ENCODE measurements at regions not wholly inside any gene's neighbourhood (a gene's known extent, or its start where the extent isn't known, plus 50 kb on each side); places are given as distances from the start of the nearest gene placed in this dataset.

DNA sequence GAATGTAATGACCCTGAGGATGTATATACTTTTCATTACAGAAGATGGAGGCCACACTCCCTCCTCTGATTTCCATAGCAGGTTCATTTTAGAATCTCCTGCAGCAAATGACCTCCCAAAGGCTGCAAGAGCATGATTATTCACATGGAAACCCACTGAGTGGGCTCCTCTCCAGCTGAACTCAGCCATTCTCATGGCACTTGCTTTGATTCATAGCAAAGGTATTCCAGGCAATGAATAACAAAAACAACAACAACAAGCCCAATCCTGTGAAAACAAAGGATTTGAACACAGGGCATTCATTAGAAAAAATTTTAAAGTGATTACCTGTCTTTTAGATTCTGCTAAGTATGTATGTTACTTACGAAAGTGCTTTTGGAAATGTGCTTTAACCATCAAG is 894.0 kb upstream of the FRG1 start:
- Histone ChIP-seq H3K4me3 (ENCODE audit: low read depth in 1 of 2, low read length in 2 of 2) (no peak overlapping the region), H3K4me1 (ENCODE audit: control insufficient read depth in 2 of 2, insufficient read depth in 2 of 2, low read length in 1 of 2) (no peaks in the 10 kb centered on the region), H3K9me3 (ENCODE audit: control insufficient read depth in 2 of 2, insufficient read depth in 1 of 2, low read depth in 1 of 2, low read length in 1 of 2) (no peaks in the 10 kb centered on the region), H3K27ac (ENCODE audit: low read depth in 2 of 2, low read length in 1 of 2) (no peak overlapping the region), H3K36me3 (ENCODE audit: control insufficient read depth in 2 of 2, insufficient read depth in 2 of 2, low read length in 1 of 2) (no peaks in the 10 kb centered on the region), H3K27me3 (ENCODE audit: control insufficient read depth in 1 of 2, insufficient read depth in 2 of 2, low read length in 2 of 2) (no peaks in the 10 kb centered on the region)
- 75 to 79% methylated on average over 1 of the region's 1 CpG for WGBS, 2 donors

GRCh38 chr4:189048119-189048518 is 892.6 kb upstream of the FRG1 start:
- H3K4me3 ChIP-seq (ENCODE audit: low read depth in 1 of 2, low read length in 2 of 2) = no peak overlapping the region
- no peaks in the 10 kb centered on the region for H3K36me3 ChIP-seq (ENCODE audit: control insufficient read depth in 2 of 2, insufficient read depth in 2 of 2, low read length in 1 of 2)
- 91 to 94% methylated on average over 1 of the region's 1 CpG for WGBS, 2 donors
- no peaks in the 10 kb centered on the region for H3K4me1 ChIP-seq (ENCODE audit: control insufficient read depth in 2 of 2, insufficient read depth in 2 of 2, low read length in 1 of 2)
- H3K27me3 ChIP-seq (ENCODE audit: control insufficient read depth in 1 of 2, insufficient read depth in 2 of 2, low read length in 2 of 2) = no peaks in the 10 kb centered on the region
- H3K9me3 ChIP-seq (ENCODE audit: control insufficient read depth in 2 of 2, insufficient read depth in 1 of 2, low read depth in 1 of 2, low read length in 1 of 2) = no peaks in the 10 kb centered on the region
- no peak overlapping the region for H3K27ac ChIP-seq (ENCODE audit: low read depth in 2 of 2, low read length in 1 of 2)

GRCh38 chr4:189049682-189050081 is 891.0 kb upstream of the FRG1 start:
- Histone ChIP-seq H3K27ac (ENCODE audit: low read depth in 2 of 2, low read length in 1 of 2) (no peak overlapping the region), H3K27me3 (ENCODE audit: control insufficient read depth in 1 of 2, insufficient read depth in 2 of 2, low read length in 2 of 2) (no peaks in the 10 kb centered on the region), H3K36me3 (ENCODE audit: control insufficient read depth in 2 of 2, insufficient read depth in 2 of 2, low read length in 1 of 2) (no peaks in the 10 kb centered on the region), H3K9me3 (ENCODE audit: control insufficient read depth in 2 of 2, insufficient read depth in 1 of 2, low read depth in 1 of 2, low read length in 1 of 2) (no peaks in the 10 kb centered on the region), H3K4me1 (ENCODE audit: control insufficient read depth in 2 of 2, insufficient read depth in 2 of 2, low read length in 1 of 2) (no peaks in the 10 kb centered on the region), H3K4me3 (ENCODE audit: low read depth in 1 of 2, low read length in 2 of 2) (no peak overlapping the region)
- WGBS, 2 donors = 70 to 84% methylated on average over 8 of the region's 8 CpGs

DNA sequence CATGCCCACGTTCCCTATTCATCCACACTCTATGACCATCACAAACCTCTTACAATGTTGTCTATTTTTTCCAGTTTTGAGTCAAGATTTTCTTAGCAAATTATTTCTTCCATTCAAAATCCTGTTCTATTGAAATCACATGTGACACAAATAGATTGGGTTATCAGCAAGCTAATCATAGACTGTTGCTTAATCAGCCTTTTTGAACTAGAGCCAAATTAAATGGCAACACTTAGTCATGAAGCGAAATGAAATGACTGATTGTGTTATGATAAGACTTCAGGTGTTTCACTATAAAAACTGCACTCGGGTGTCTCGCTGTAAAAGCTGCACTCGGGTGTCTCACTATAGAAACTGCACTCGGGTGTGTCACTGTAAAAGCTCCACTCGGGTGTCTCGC is 890.0 kb upstream of the FRG1 start:
- H3K36me3 ChIP-seq (ENCODE audit: control insufficient read depth in 2 of 2, insufficient read depth in 2 of 2, low read length in 1 of 2) = no peaks in the 10 kb centered on the region
- H3K4me1 ChIP-seq (ENCODE audit: control insufficient read depth in 2 of 2, insufficient read depth in 2 of 2, low read length in 1 of 2) = no peaks in the 10 kb centered on the region
- H3K27me3 ChIP-seq (ENCODE audit: control insufficient read depth in 1 of 2, insufficient read depth in 2 of 2, low read length in 2 of 2) = no peaks in the 10 kb centered on the region
- no peaks in the 10 kb centered on the region for H3K9me3 ChIP-seq (ENCODE audit: control insufficient read depth in 2 of 2, insufficient read depth in 1 of 2, low read depth in 1 of 2, low read length in 1 of 2)
- 44 to 46% methylated on average over 8 of the region's 8 CpGs for WGBS, 2 donors
- no peak overlapping the region for H3K27ac ChIP-seq (ENCODE audit: low read depth in 2 of 2, low read length in 1 of 2)
- H3K4me3 ChIP-seq (ENCODE audit: low read depth in 1 of 2, low read length in 2 of 2) = peak overlapping the region in 1 of 2 donors; percentile 28

- H3K27ac ChIP-seq (ENCODE audit: low read depth in 2 of 2, low read length in 1 of 2) = no peak overlapping the region
- H3K27me3 ChIP-seq (ENCODE audit: control insufficient read depth in 1 of 2, insufficient read depth in 2 of 2, low read length in 2 of 2) = no peaks in the 10 kb centered on the region
- WGBS, 2 donors = 77 to 82% methylated on average over 7 of the region's 7 CpGs
- H3K4me1 ChIP-seq (ENCODE audit: control insufficient read depth in 2 of 2, insufficient read depth in 2 of 2, low read length in 1 of 2) = no peaks in the 10 kb centered on the region
- no peak overlapping the region for H3K4me3 ChIP-seq (ENCODE audit: low read depth in 1 of 2, low read length in 2 of 2)
- no peaks in the 10 kb centered on the region for H3K36me3 ChIP-seq (ENCODE audit: control insufficient read depth in 2 of 2, insufficient read depth in 2 of 2, low read length in 1 of 2)
- H3K9me3 ChIP-seq (ENCODE audit: control insufficient read depth in 2 of 2, insufficient read depth in 1 of 2, low read depth in 1 of 2, low read length in 1 of 2) = no peaks in the 10 kb centered on the region
Measured at GRCh38 chr4:189053621-189054020, 887.1 kb upstream of the FRG1 start.

DNA sequence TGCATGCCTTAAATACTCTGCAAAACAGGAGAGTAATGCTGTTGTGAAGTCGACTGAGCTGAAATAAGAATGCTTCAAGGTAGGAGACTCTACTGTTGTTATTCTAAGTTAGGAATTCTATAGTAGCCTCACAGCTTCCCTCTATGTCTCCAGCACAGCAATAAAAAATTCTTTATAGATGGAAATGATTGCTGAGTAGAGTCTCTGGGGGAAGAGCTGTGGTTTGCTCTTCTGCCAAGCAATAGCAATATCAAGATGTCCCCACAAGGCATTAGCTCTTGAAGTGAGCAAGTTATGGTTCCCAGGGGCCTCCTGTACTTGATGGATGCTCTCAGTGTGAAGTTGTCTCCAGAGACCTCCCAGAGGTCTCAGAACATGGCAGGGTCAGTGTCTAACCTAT is 880.6 kb upstream of the FRG1 start:
- H3K27ac ChIP-seq (ENCODE audit: low read depth in 2 of 2, low read length in 1 of 2) = no peak overlapping the region
- no peak overlapping the region for H3K4me3 ChIP-seq (ENCODE audit: low read depth in 1 of 2, low read length in 2 of 2)
- H3K4me1 ChIP-seq (ENCODE audit: control insufficient read depth in 2 of 2, insufficient read depth in 2 of 2, low read length in 1 of 2) = no peaks in the 10 kb centered on the region
- 47 to 75% methylated on average over 1 of the region's 1 CpG for WGBS, 2 donors
- H3K27me3 ChIP-seq (ENCODE audit: control insufficient read depth in 1 of 2, insufficient read depth in 2 of 2, low read length in 2 of 2) = no peaks in the 10 kb centered on the region
- H3K9me3 ChIP-seq (ENCODE audit: control insufficient read depth in 2 of 2, insufficient read depth in 1 of 2, low read depth in 1 of 2, low read length in 1 of 2) = peaks cover 0 to 3% of the 10 kb centered on the region in 2 donors
- H3K36me3 ChIP-seq (ENCODE audit: control insufficient read depth in 2 of 2, insufficient read depth in 2 of 2, low read length in 1 of 2) = no peaks in the 10 kb centered on the region

GRCh38 chr4:189062047-189062820 is 878.4 kb upstream of the FRG1 start:
- WGBS, 2 donors = 65 to 80% methylated on average over 2 of the region's 2 CpGs
- Histone ChIP-seq H3K9me3 (ENCODE audit: control insufficient read depth in 2 of 2, insufficient read depth in 1 of 2, low read depth in 1 of 2, low read length in 1 of 2) (peaks cover 0 to 3% of the 10 kb centered on the region in 2 donors), H3K36me3 (ENCODE audit: control insufficient read depth in 2 of 2, insufficient read depth in 2 of 2, low read length in 1 of 2) (no peaks in the 10 kb centered on the region), H3K4me3 (ENCODE audit: low read depth in 1 of 2, low read length in 2 of 2) (no peak overlapping the region), H3K27ac (ENCODE audit: low read depth in 2 of 2, low read length in 1 of 2) (no peak overlapping the region), H3K4me1 (ENCODE audit: control insufficient read depth in 2 of 2, insufficient read depth in 2 of 2, low read length in 1 of 2) (no peaks in the 10 kb centered on the region), H3K27me3 (ENCODE audit: control insufficient read depth in 1 of 2, insufficient read depth in 2 of 2, low read length in 2 of 2) (no peaks in the 10 kb centered on the region)

- Histone ChIP-seq H3K9me3 (ENCODE audit: control insufficient read depth in 2 of 2, insufficient read depth in 1 of 2, low read depth in 1 of 2, low read length in 1 of 2) (no peaks in the 10 kb centered on the region), H3K27ac (ENCODE audit: low read depth in 2 of 2, low read length in 1 of 2) (no peak overlapping the region), H3K27me3 (ENCODE audit: control insufficient read depth in 1 of 2, insufficient read depth in 2 of 2, low read length in 2 of 2) (no peaks in the 10 kb centered on the region), H3K4me1 (ENCODE audit: control insufficient read depth in 2 of 2, insufficient read depth in 2 of 2, low read length in 1 of 2) (no peaks in the 10 kb centered on the region), H3K36me3 (ENCODE audit: control insufficient read depth in 2 of 2, insufficient read depth in 2 of 2, low read length in 1 of 2) (no peaks in the 10 kb centered on the region), H3K4me3 (ENCODE audit: low read depth in 1 of 2, low read length in 2 of 2) (no peak overlapping the region)
- 59 to 61% methylated on average over 1 of the region's 1 CpG for WGBS, 2 donors
Measured at GRCh38 chr4:189069772-189070171, 870.9 kb upstream of the FRG1 start.

DNA sequence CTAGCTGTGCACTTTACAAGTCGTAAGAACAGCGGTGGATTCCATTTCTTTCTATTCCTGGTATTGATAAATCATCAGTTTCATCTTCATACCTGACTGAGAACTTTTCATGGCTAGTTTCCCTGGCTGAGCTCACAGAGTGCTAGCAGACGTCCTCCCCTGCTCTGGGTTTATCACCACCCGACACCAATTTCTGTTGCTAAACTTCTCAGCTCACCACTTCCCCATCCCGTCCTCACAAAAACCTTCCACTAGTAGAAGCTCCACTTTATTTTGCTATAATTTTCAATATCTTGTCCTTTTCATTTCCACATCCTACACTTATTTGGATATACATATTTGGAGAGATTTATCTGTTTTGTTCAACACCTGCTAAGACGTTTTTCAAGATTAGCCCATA is 869.4 kb upstream of the FRG1 start:
- no peaks in the 10 kb centered on the region for H3K4me1 ChIP-seq (ENCODE audit: control insufficient read depth in 2 of 2, insufficient read depth in 2 of 2, low read length in 1 of 2)
- H3K27ac ChIP-seq (ENCODE audit: low read depth in 2 of 2, low read length in 1 of 2) = no peak overlapping the region
- no peaks in the 10 kb centered on the region for H3K36me3 ChIP-seq (ENCODE audit: control insufficient read depth in 2 of 2, insufficient read depth in 2 of 2, low read length in 1 of 2)
- H3K27me3 ChIP-seq (ENCODE audit: control insufficient read depth in 1 of 2, insufficient read depth in 2 of 2, low read length in 2 of 2) = no peaks in the 10 kb centered on the region
- no peak overlapping the region for H3K4me3 ChIP-seq (ENCODE audit: low read depth in 1 of 2, low read length in 2 of 2)
- 80 to 81% methylated on average over 6 of the region's 6 CpGs for WGBS, 2 donors
- no peaks in the 10 kb centered on the region for H3K9me3 ChIP-seq (ENCODE audit: control insufficient read depth in 2 of 2, insufficient read depth in 1 of 2, low read depth in 1 of 2, low read length in 1 of 2)

GRCh38 chr4:189073739-189074138 is 866.9 kb upstream of the FRG1 start:
- Histone ChIP-seq H3K9me3 (ENCODE audit: control insufficient read depth in 2 of 2, insufficient read depth in 1 of 2, low read depth in 1 of 2, low read length in 1 of 2) (no peaks in the 10 kb centered on the region), H3K4me1 (ENCODE audit: control insufficient read depth in 2 of 2, insufficient read depth in 2 of 2, low read length in 1 of 2) (no peaks in the 10 kb centered on the region), H3K27me3 (ENCODE audit: control insufficient read depth in 1 of 2, insufficient read depth in 2 of 2, low read length in 2 of 2) (no peaks in the 10 kb centered on the region), H3K27ac (ENCODE audit: low read depth in 2 of 2, low read length in 1 of 2) (no peak overlapping the region), H3K4me3 (ENCODE audit: low read depth in 1 of 2, low read length in 2 of 2) (no peak overlapping the region), H3K36me3 (ENCODE audit: control insufficient read depth in 2 of 2, insufficient read depth in 2 of 2, low read length in 1 of 2) (no peaks in the 10 kb centered on the region)
- 73 to 76% methylated on average over 6 of the region's 6 CpGs for WGBS, 2 donors

Data from esophagus (tissue), 2 donors.